GM12875 (cell line): ENCODE measurements at regions not wholly inside any gene's neighbourhood (a gene's known extent, or its start where the extent isn't known, plus 50 kb on each side); places are given as distances from the start of the nearest gene placed in this dataset.
A peak's percentile ranks its signal among the peaks of the same experiment; 100 is the strongest.

Experiments used
- H3K4me3 ChIP-seq: one replicate; pipeline ENCODE4 v1.5.1; 2011; ENCODE audit warnings: low read depth, low read length, control low read depth
- TF ChIP-seq, protein P1 (sequence below): IDR thresholded peaks from 2 replicates; pipeline ENCODE4 v1.5.1; 2011; ENCODE audit warnings: low read depth, mild to moderate bottlenecking, control low read depth, inconsistent platforms, low read length, moderate library complexity, borderline replicate concordance; ENCODE audit not compliant: insufficient read depth

DNA sequence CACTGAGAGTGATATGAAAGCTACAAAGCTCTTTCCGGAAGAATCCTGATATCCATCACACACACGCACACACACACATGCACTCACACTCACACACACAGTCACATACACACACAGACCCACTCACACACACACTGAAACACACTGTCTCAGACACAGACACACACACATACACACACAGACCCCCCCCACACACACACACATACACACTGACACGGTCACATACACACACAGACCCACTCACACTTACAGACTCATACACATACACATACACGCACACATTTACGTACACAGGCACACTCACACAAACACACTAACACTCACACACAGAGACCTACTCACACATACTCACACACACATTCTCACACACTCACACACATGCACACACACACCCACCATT lies 58.6 kb downstream of the LIG4 start:
- H3K4me3 ChIP-seq = no peak overlapping the region
- TF ChIP-seq, protein P1, sequence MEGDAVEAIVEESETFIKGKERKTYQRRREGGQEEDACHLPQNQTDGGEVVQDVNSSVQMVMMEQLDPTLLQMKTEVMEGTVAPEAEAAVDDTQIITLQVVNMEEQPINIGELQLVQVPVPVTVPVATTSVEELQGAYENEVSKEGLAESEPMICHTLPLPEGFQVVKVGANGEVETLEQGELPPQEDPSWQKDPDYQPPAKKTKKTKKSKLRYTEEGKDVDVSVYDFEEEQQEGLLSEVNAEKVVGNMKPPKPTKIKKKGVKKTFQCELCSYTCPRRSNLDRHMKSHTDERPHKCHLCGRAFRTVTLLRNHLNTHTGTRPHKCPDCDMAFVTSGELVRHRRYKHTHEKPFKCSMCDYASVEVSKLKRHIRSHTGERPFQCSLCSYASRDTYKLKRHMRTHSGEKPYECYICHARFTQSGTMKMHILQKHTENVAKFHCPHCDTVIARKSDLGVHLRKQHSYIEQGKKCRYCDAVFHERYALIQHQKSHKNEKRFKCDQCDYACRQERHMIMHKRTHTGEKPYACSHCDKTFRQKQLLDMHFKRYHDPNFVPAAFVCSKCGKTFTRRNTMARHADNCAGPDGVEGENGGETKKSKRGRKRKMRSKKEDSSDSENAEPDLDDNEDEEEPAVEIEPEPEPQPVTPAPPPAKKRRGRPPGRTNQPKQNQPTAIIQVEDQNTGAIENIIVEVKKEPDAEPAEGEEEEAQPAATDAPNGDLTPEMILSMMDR = no peak

DNA sequence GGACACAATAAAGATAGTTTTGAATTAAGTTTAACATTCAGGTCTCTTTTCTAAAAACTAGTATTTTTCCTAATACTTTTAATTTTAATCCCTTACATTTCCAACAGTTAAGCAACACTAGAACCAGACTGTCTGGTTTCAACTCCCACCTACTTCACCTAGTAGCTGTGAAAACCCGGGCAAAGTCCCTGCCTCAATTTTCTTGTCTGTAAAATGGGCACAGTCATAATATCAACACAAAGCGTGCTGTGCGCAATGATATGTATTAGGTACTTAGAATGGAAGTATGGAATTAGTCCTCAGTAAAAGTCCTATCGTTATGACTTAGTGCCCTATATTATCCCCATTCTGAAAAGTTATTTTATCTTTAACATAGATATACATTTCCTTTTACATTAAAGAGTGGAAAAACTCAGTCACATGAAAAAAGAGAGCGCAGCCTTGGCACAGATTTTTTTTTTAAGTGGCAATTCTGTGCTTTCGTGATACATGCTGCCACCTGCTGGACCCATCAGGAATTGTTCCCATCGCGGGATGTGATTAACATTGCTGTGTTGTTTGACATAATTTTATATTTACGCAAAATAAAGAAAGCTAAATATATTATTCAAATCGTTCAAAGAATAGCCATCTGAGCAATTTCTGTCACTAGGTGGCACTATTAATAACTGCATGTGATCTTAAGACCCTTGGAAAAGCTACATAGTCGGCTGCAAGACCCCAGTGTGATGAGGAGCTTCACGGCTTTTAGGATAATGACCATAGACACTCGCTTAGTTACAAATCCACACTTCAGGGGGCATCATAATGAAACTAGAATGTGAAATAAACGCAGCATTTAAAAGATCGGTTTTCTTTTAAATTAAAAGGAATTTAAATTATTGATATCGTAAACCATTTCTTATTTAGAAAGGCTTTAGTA lies 59.9 kb downstream of the LIG4 start:
- H3K4me3 ChIP-seq = no peak overlapping the region
- TF ChIP-seq, protein P1 = peak; percentile 67; the same call in 1 of the 2 replicates

GRCh38 chr13:108154421-108154858 lies 60.9 kb downstream of the LIG4 start:
- TF ChIP-seq, protein P1 = no peak
- H3K4me3 ChIP-seq = no peak overlapping the region

DNA sequence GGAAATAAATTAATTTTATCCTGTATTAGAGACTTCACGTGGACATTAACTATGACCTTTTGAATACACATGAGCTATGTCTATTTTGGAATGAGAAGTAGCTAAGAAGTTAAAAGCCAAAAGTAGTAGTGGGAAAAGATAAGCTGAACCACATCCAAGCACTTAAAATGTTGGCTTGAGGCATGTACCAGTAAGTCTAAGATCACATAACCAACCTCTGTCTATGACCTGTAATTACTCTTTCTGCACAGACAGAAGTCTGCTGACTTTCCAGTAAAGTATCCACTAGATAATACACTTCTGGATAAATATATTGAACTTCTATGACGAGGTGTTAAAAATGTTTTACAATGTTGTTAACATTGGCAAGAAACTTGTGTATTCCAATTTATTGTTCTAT lies 68.7 kb downstream of the LIG4 start:
- no peak overlapping the region for H3K4me3 ChIP-seq
- TF ChIP-seq, protein P1 = no peak

DNA sequence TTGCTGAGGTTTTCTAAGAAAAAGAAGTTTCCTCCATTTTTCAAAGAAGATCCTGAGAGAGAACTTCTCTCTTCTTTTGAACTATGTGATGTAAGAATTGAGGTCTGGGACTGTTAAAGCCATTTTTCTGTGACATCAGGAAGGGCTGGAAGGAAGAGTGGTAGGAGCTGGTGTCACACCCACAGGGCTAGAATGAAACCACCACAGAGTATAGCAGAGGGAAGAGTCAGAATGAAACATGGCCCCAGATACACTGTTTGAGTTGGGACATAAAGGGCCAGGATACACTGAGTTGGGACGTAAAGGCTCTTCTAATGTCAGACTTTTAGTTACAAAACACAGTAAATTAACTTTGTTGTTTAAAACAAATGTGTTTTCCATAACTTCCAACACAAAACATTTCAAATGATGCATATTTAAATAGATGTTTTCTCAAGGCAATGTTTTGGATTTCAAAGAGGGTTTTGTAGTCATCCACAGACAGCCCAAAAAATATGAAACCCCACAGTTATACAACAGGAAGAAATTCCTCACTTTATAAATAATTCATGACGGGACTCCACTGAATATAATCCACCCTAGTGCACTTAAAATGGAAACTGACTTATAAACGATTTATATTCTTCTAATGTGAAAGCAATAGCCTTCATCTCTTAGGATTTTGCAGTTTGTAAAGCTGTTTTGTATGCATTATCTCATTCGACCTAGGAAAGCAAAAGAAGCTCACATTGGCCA lies 72.5 kb downstream of the LIG4 start:
- TF ChIP-seq, protein P1 = no peak
- no peak overlapping the region for H3K4me3 ChIP-seq

GRCh38 chr13:108137176-108137575 lies 78.2 kb downstream of the LIG4 start:
- no peak overlapping the region for H3K4me3 ChIP-seq

More at GRCh38 chr13:108137176-108137575, 78.2 kb downstream of the LIG4 start:
- TF ChIP-seq, protein P1 = no peak
